Stimulated activated CD8-positive, alpha-beta memory T cell treated with anti-CD3 and anti-CD28 coated beads, Interleukin-7, amount 100 ng/mL, for 48 hours (primary cell): ENCODE measurements at regions not wholly inside any gene's neighbourhood (a gene's known extent, or its start where the extent isn't known, plus 50 kb on each side); places are given as distances from the start of the nearest gene placed in this dataset.
A peak's percentile ranks its signal among the peaks of the same experiment; 100 is the strongest.
"Not testable (repeated sequence)": the region's sequence is repeated elsewhere in the genome, so short reads cannot be mapped to it uniquely, and the experiment has no call there.

ENCODE experiments used
- DNase-seq, 2 donors: peaks; one replicate each; pipeline ENCODE4 v3.0.0-alpha.2; 2020; ENCODE audit warnings: low read depth in 1 of 2; ENCODE audit errors: extremely low read depth in 1 of 2

- no peak for DNase-seq
These were observed 114.9 kb upstream of the PWP1 start for GRCh38 chr12:107570721-107571120.

DNA sequence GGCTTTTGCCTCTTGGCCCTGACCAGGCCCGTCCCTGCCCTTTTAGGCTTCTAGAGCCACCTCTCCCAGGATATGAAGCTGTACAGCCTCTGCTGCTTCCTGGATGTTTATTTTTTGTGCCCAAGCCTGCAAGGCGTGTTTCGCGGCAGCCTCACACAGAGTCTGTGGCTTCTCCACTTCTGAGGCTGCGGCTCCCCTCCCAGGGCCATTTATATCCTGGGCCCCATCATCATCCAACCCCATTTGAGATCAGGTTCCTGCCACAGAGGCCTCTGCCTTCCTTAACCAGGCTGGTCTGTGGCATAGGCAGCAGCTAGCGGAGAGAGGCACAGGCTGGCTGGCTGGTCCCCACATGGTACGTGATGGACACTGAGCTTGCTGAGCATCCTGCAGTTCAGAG is 114.1 kb upstream of the PWP1 start:
- DNase-seq = no peak

GRCh38 chr12:107574691-107575090 is 110.9 kb upstream of the PWP1 start:
- no peak for DNase-seq

GRCh38 chr12:107580750-107581618 is 104.6 kb upstream of the PWP1 start:
- DNase-seq = no peak

DNA sequence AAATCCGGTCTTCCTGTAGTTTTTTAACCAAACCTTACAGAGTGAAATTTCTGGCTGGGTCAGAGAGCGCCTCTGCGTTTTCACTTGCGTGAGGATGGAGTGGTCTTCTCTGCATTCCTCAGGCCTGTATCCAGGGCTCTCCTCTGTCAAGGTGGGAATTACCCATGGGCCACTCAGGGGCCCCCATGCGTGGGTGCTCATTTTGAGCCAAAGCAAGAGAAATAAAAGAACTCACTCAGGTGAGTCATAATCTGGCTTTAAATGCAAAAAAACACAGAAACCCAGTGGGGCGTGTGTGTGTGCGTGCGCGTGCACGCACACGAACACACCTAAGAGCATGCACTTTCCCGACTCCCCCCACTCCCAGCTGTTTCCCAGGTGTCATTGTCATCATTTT is 104.0 kb upstream of the PWP1 start:
- no peak for DNase-seq

GRCh38 chr12:107583551-107583950 is 102.0 kb upstream of the PWP1 start:
- no peak for DNase-seq

- no peak for DNase-seq
These were observed 101.0 kb upstream of the PWP1 start for GRCh38 chr12:107584563-107584962.

- DNase-seq = no peak
These were observed 99.2 kb upstream of the PWP1 start for GRCh38 chr12:107586256-107586970.

GRCh38 chr12:107590413-107590812 is 95.2 kb upstream of the PWP1 start:
- DNase-seq = no peak

GRCh38 chr12:107590814-107591375 is 94.7 kb upstream of the PWP1 start:
- DNase-seq = no peak

DNA sequence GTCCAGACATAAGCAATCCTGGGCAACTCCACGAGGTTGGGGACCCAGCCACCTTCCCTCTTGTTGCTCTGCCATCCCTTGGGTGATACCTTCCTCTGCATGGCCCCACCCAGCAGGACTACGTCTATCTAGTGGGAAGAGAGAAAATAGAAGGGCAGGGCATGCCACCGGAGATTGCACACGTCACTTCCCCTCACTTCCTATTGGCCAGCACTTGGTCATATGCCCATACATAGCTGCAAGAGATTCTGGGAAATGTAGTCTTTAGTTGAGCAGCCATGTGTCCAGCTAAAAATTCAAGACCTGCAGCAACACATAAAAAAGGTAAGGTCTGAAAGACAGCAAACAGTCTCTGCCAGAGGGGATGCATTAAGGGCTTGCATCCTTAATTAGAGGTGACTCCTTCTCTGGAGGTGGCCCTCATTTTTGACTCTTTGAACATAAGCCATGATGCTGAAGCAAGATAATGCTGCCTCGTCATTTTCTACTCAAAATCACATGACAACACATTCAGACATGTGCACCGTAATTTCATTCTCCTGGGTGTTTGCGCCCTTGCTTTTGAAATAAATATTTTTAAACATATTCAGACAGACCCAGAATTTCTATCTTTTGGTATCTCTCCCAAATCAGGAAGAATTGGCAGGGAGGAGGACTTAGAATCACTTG is 91.8 kb upstream of the PWP1 start:
- no peak for DNase-seq

DNA sequence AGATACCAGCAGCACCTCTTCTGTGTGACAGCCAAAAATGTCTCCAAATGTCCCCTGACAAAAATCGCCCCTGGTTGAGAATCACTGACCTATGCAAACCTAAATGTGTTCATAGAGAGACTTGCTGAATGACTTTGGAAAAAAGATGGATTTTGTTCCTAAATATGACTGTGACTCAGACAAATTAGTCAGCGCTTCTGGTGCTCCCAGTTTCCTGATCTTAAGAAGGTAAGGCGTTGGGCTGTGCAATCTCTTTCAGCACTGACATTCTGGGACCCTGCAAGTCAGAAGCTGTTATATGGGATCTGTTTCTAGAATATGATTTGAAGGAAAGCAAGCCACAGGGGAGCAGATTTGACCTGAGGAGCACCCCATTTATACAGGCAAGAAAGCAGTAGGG is 90.6 kb upstream of the PWP1 start:
- DNase-seq = no peak

- no peak for DNase-seq
These were observed 87.7 kb upstream of the PWP1 start for GRCh38 chr12:107597695-107598410.

GRCh38 chr12:107598906-107599305 is 86.7 kb upstream of the PWP1 start:
- no peak for DNase-seq

DNA sequence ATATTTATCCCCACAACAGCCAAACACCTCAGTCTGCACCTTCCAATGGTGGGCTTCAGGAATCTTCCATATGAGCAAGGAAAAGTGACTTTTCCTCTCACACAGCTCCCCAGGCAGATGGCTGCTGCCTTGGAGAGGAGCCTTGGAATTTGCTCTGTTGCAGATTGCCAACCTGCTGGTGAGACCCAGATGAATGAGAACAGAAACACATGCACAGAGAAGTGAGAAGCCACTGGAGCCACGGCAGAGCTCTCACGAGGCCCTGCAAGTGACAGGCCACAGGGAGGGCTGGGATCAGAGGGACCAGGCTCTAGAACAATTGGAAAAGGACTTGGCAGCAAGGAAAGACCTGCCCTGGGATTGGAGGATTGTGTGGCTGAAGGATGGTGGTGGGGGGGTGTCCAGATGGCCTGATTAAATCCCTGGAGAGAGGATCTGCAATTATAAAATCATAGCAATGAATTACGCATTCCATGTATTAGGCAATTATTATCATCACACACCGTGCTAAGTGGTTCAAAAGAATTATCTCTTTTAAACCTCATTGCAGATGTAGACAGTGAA is 84.9 kb upstream of the PWP1 start:
- DNase-seq = no peak

GRCh38 chr12:107602446-107602845 is 83.2 kb upstream of the PWP1 start:
- DNase-seq = no peak

GRCh38 chr12:107605293-107605692 is 80.3 kb upstream of the PWP1 start:
- DNase-seq = no peak

DNA sequence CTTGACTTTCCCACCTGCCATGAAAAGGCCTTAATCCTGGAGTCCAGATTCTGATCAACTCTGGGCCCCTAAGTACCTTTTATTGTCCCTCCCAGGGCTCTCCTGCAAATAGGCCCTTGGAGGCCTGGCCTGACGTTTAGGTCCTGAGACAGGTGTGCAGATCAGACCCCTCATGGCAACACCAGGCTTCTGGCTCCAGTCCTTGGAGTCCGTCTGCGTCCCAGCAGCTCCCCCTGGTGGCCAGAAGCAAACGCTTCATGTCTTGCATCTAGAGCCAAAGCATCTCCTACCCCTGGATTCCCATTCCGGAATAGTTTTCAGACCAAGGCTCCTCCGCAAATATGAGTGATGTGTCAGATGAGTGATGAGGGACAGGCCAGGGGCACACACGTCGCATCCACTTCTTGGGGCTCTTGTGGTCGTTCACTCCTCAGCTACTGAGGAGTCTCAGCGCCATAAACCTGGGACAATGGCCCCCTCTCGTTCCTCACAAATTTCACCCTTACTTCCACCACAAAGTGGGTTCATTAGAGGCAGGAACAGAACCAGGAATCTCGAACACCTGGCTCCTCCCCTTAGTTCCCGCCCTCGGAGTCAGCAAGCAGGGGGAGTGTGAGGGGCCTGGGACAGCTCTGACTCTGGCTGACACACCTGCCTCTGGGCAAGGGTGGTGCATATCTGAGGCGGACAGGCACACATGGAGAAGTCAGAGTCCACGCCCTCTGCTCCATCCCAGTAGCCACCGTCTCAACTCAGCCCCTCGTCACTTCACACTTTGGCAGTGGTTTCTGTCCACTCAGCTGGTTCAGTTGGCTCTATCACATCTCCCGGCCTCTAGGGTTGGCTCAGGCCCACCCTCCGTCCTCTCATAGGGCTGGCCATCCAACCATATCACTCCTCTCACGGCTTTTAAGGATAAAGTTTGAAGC is 77.9 kb upstream of the PWP1 start:
- DNase-seq = peak; percentile 33 to 57

GRCh38 chr12:107608779-107609178 is 76.8 kb upstream of the PWP1 start:
- not testable (repeated sequence) for DNase-seq
